Left ventricle myocardium inferior (tissue), 1 donor: ENCODE measurements at regions not wholly inside any gene's neighbourhood (a gene's known extent, or its start where the extent isn't known, plus 50 kb on each side); places are given as distances from the start of the nearest gene placed in this dataset.

ENCODE experiments used
- DNase-seq: peaks from one replicate; pipeline ENCODE4 v3.0.0-alpha.2; 2020
- H3K27ac ChIP-seq: fragments of 200-600 bp; replicated peaks from 2 replicates; pipeline ENCODE4 v1.8.0; 2021
- H3K27me3 ChIP-seq: fragments of 200-600 bp; 2 replicates; pipeline ENCODE4 v1.8.0; 2021; ENCODE audit warnings: low read depth
- H3K36me3 ChIP-seq: fragments of 200-600 bp; 2 replicates; pipeline ENCODE4 v1.8.0; 2021
- H3K4me1 ChIP-seq: fragments of 200-600 bp; 2 replicates; pipeline ENCODE4 v1.8.0; 2021
- H3K4me3 ChIP-seq: fragments of 200-600 bp; 2 replicates; pipeline ENCODE4 v1.8.0; 2021; ENCODE audit warnings: mild to moderate bottlenecking, moderate library complexity
- H3K9me3 ChIP-seq: fragments of 200-600 bp; replicated peaks from 2 replicates; pipeline ENCODE4 v1.8.0; 2021
- intact Hi-C: fragments of 100-400 bp; cut with micrococcal nuclease; formaldehyde crosslinking; loops from one replicate; pipeline ENCODE4 v1.11.0; 2022
- TF ChIP-seq, protein P1 (sequence below): fragments of 200-600 bp; IDR thresholded peaks from 2 replicates; pipeline ENCODE4 v1.8.0; 2021; ENCODE audit warnings: antibody characterized with exemption, mild to moderate bottlenecking, borderline replicate concordance
- donor health status: DM: no; HTN: yes; CAD: no; lungs with severe emphysema.

GRCh38 chr9:7968687-7969086, 169.1 kb upstream of the DMAC1 start:
- H3K9me3 ChIP-seq: no peaks in the 10 kb centered on the region
- TF ChIP-seq, protein P1, sequence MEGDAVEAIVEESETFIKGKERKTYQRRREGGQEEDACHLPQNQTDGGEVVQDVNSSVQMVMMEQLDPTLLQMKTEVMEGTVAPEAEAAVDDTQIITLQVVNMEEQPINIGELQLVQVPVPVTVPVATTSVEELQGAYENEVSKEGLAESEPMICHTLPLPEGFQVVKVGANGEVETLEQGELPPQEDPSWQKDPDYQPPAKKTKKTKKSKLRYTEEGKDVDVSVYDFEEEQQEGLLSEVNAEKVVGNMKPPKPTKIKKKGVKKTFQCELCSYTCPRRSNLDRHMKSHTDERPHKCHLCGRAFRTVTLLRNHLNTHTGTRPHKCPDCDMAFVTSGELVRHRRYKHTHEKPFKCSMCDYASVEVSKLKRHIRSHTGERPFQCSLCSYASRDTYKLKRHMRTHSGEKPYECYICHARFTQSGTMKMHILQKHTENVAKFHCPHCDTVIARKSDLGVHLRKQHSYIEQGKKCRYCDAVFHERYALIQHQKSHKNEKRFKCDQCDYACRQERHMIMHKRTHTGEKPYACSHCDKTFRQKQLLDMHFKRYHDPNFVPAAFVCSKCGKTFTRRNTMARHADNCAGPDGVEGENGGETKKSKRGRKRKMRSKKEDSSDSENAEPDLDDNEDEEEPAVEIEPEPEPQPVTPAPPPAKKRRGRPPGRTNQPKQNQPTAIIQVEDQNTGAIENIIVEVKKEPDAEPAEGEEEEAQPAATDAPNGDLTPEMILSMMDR: no peak
- DNase-seq: no peak
- intact Hi-C loops: no loop called here
- H3K27me3 ChIP-seq: no peaks in the 10 kb centered on the region
- H3K4me1 ChIP-seq: no peaks in the 10 kb centered on the region
- no peaks in the 10 kb centered on the region for H3K36me3 ChIP-seq
- H3K27ac ChIP-seq: no peak overlapping the region
- no peak overlapping the region for H3K4me3 ChIP-seq

DNA sequence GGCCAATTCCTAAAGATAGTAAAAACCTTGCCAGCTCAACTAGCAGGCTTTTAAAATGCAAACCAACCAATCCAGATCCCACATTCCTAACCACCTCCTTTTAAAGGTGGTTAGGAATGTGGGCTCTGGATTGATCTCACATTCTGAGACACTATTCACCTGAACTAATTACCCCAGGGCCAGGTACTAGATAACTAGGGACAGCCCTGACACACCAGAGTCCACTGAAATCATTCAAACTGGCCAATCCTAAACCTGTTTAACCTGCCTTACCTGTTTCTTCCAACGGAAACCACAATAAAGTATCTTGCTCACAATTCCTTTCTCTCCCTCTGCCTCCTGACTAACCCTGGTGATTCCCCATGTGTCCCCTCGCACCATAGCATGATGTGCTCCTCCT, 168.3 kb upstream of the DMAC1 start:
- TF ChIP-seq, protein P1: no peak
- Histone ChIP-seq H3K9me3 (no peaks in the 10 kb centered on the region), H3K27ac (no peak overlapping the region), H3K27me3 (no peaks in the 10 kb centered on the region), H3K36me3 (no peaks in the 10 kb centered on the region), H3K4me3 (no peak overlapping the region), H3K4me1 (peaks cover 2% of the 10 kb centered on the region)
- intact Hi-C loops: no loop called here
- DNase-seq: no peak

DNA sequence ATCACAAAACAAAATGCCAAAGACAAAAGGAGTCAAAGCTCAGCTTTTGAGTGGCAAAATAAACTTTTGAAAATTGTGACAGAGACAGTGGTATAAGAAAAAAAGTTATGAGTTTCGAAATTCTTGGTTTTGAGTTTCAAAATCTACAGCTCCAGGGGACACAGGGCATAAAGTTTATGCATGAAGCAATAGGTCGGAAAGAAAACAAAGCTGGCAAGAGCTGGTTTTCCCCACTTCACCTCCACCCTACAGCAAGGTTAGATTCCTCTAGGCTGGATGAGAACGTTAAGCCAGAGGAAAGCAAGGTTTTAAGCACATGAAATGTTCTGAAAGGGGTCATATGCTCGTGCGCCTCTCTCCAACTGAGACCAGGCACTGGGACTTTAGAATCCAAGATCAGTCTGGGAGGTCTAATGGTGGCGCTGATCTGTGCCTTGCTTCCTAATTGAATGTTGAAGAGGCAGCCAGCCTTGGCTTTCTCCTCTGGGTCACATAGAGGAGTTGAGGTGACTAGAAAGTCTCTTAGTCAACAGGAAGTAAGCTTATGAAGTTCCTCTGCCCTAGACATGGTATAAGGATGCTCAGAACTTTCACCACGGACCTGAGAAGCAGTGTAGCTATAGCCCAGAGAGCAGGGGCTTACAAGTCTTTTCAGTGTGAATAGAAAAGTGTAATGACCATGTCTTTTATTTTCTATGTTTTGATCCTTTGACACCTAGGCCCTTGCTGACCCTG, 167.7 kb upstream of the DMAC1 start:
- no peaks in the 10 kb centered on the region for H3K9me3 ChIP-seq
- intact Hi-C loops: no loop called here
- no peaks in the 10 kb centered on the region for H3K27me3 ChIP-seq
- TF ChIP-seq, protein P1: no peak
- no peak overlapping the region for H3K27ac ChIP-seq
- no peaks in the 10 kb centered on the region for H3K36me3 ChIP-seq
- peaks cover 4% of the 10 kb centered on the region for H3K4me1 ChIP-seq
- DNase-seq: no peak
- H3K4me3 ChIP-seq: no peak overlapping the region

DNA sequence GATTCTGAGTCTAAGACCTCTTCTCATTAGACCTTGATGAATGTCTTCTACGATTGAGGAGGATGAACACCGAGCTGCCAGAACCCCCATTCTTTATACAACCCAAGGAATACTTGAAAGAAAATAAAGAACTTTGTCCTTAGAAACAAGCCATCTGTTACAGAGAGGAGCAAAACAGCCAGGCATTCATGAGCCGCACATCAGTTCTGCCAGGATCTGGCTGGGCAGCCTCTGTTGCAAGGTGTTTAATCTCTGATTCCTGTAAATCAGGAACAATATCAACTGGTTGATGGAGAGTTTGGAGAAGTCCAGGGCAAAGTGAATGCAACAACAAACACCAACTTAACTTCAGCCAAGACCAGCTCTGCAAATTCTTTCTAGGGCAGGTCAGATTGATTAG, 165.5 kb upstream of the DMAC1 start:
- no peak for DNase-seq
- TF ChIP-seq, protein P1: no peak
- no peaks in the 10 kb centered on the region for H3K9me3 ChIP-seq
- H3K27me3 ChIP-seq: no peaks in the 10 kb centered on the region
- no peak overlapping the region for H3K4me3 ChIP-seq
- no peaks in the 10 kb centered on the region for H3K36me3 ChIP-seq
- intact Hi-C loops: no loop called here
- no peak overlapping the region for H3K27ac ChIP-seq
- peaks cover 4% of the 10 kb centered on the region for H3K4me1 ChIP-seq

DNA sequence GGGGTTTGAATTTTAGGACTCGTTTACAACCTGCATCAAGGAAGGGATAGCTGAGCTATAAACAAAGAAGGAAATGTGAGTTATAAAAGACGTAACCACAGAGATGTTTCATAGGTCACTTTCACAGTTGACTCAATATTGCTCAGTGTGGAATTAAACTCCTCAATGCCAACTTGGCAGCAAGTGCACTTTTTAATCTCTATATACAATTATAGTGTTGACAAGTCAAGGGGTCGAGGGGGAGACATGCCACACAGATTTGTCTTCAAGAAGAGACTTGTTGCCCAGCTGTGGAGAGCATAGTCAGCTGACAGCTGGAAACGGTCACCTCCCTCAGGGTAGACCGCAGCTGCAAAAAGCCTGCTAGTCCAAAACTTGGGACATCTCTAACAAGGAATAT, 163.4 kb upstream of the DMAC1 start:
- intact Hi-C loops: no loop called here

More for the DNA sequence above, 163.4 kb upstream of the DMAC1 start:
- no peaks in the 10 kb centered on the region for H3K36me3 ChIP-seq
- no peak overlapping the region for H3K27ac ChIP-seq
- TF ChIP-seq, protein P1: no peak
- H3K4me1 ChIP-seq: peaks cover 4% of the 10 kb centered on the region
- DNase-seq: no peak
- H3K9me3 ChIP-seq: no peaks in the 10 kb centered on the region
- H3K27me3 ChIP-seq: no peaks in the 10 kb centered on the region
- no peak overlapping the region for H3K4me3 ChIP-seq
